ENCODE measurements at regions not wholly inside any gene's neighbourhood (a gene's known extent, or its start where the extent isn't known, plus 50 kb on each side); places are given as distances from the start of the nearest gene placed in this dataset.
"Not testable (repeated sequence)": the region's sequence is repeated elsewhere in the genome, so short reads cannot be mapped to it uniquely, and the experiment has no call there.

DNA sequence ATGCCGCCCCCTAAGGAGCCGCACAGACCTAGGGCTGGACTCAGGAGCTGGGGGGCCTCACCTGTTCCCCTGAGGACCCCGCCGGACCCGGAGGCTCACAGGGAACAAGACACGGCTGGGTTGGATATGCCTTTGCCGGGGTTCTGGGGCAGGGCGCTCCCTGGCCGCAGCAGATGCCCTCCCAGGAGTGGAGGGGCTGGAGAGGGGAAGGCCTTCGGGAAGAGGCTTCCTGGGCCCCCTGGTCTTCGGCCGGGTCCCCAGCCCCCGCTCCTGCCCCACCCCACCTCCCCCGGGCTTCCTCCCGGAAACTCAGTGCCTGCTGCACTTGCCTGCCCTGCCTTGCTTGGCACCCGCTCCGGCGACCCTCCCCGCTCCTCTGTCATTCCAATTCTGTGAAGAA is 91.6 kb downstream of the LACC1 start:
- FAIRE-seq; DNase-seq (ENCODE audit: insufficient read length, low spot score): not testable (repeated sequence)

GRCh38 chr13:43977911-43978310 is 98.2 kb downstream of the LACC1 start:
- no peak for FAIRE-seq
- TF ChIP-seq POLR2A (IDR thresholded peaks at IDR 0.05; ENCODE audit: low read depth, low read length) (no peak), SPI1 (IDR thresholded peaks at IDR 0.05; ENCODE audit: low read depth, low read length) (no peak), POU2F2 (IDR thresholded peaks at IDR 0.05; ENCODE audit: low read depth, low read length) (no peak), POLR2AphosphoS5 (IDR thresholded peaks at IDR 0.05; ENCODE audit: low read depth, low read length) (no peak)
- no peak for DNase-seq (ENCODE audit: insufficient read length, low spot score)

DNA sequence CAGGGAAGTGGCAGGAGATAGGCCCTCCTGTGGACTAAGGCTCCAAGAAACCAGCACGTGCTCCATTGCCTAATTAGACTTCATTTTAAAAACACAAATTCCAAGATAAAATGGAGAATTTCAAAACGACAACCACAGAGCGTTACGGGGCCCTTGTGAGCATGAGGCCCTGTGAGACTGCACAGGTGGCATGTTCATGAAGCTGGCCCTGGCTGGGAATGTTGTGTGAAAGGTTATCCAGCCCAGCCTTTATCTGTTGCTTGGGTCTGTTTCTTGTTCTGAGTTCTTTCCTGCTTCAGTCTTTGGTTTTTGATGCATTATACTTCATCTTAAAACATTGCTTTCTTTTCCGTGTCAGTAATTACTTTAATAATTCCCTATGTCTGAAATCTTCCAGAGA is 99.0 kb downstream of the LACC1 start:
- TF ChIP-seq PAX5 (IDR thresholded peaks at IDR 0.05; ENCODE audit: insufficient read depth, low read length, severe bottlenecking) = no peak
- FAIRE-seq = no peak
- no peak for DNase-seq (ENCODE audit: insufficient read length, low spot score)

DNA sequence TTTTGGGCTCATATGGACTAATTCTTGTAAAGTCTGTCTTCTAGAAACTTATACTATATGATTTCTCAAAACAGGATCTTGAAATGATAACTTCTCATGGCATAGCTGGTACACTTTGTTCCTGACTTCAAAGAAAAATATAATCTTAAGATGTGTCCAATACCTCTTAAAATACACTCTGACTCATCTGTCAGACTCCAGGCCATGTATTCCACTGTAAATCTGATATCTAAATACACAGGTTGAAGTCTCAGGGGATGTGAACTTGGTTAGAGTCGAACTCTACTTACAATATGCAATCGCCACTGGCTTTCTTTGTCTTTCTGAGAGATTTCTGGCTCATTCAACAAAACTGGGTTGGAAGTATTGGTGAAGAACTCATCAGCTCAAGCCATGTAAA is 99.8 kb downstream of the LACC1 start:
- no peak for FAIRE-seq
- no peak for DNase-seq (ENCODE audit: insufficient read length, low spot score)
- no peak for TF ChIP-seq POU2F2 (IDR thresholded peaks at IDR 0.05; ENCODE audit: low read depth, low read length)
- TF ChIP-seq POLR2A (IDR thresholded peaks at IDR 0.05; ENCODE audit: low read depth, low read length) = no peak
- no peak for TF ChIP-seq POLR2AphosphoS5 (IDR thresholded peaks at IDR 0.05; ENCODE audit: low read depth, low read length)
- TF ChIP-seq PAX5 (IDR thresholded peaks at IDR 0.05; ENCODE audit: insufficient read depth, low read length, severe bottlenecking) = no peak
- TF ChIP-seq TAF1 (IDR thresholded peaks at IDR 0.05; ENCODE audit: low read depth, low read length) = no peak
- no peak for TF ChIP-seq SPI1 (IDR thresholded peaks at IDR 0.05; ENCODE audit: low read depth, low read length)

DNA sequence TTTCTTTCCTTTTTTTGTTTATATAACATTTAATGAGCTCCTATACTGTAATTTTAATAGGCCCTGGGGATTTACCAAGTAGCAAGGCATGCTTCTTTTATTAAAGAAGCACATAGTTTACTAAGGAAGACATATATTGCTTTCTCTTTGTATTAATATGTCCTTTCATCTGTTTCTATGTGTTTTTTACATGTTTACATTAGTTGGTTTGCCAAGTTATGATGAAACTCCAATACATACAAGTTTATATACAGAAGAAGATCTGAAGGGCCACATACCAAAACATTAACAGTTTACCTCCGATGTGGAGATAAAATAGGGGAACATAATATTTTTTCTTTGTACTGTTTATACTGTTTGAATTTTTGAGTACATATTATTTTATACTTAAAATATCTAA is 100.9 kb downstream of the LACC1 start:
- FAIRE-seq = no peak
- DNase-seq (ENCODE audit: insufficient read length, low spot score) = no peak
- TF ChIP-seq POLR2AphosphoS5 (IDR thresholded peaks at IDR 0.05; ENCODE audit: low read depth, low read length) (no peak), PAX5 (IDR thresholded peaks at IDR 0.05; ENCODE audit: insufficient read depth, low read length, severe bottlenecking) (no peak), POLR2A (IDR thresholded peaks at IDR 0.05; ENCODE audit: low read depth, low read length) (no peak), POU2F2 (IDR thresholded peaks at IDR 0.05; ENCODE audit: low read depth, low read length) (no peak), TAF1 (IDR thresholded peaks at IDR 0.05; ENCODE audit: low read depth, low read length) (no peak), SPI1 (IDR thresholded peaks at IDR 0.05; ENCODE audit: low read depth, low read length) (no peak)

- no peak for DNase-seq (ENCODE audit: insufficient read length, low spot score)
- no peak for FAIRE-seq
- no peak for TF ChIP-seq POU2F2 (IDR thresholded peaks at IDR 0.05; ENCODE audit: low read depth, low read length)
- TF ChIP-seq SPI1 (IDR thresholded peaks at IDR 0.05; ENCODE audit: low read depth, low read length) = no peak
- no peak for TF ChIP-seq PAX5 (IDR thresholded peaks at IDR 0.05; ENCODE audit: insufficient read depth, low read length, severe bottlenecking)
- TF ChIP-seq TAF1 (IDR thresholded peaks at IDR 0.05; ENCODE audit: low read depth, low read length) = no peak
- TF ChIP-seq POLR2A (IDR thresholded peaks at IDR 0.05; ENCODE audit: low read depth, low read length) = no peak
- TF ChIP-seq POLR2AphosphoS5 (IDR thresholded peaks at IDR 0.05; ENCODE audit: low read depth, low read length) = no peak
Observed at GRCh38 chr13:43981091-43981490, 101.4 kb downstream of the LACC1 start.

DNA sequence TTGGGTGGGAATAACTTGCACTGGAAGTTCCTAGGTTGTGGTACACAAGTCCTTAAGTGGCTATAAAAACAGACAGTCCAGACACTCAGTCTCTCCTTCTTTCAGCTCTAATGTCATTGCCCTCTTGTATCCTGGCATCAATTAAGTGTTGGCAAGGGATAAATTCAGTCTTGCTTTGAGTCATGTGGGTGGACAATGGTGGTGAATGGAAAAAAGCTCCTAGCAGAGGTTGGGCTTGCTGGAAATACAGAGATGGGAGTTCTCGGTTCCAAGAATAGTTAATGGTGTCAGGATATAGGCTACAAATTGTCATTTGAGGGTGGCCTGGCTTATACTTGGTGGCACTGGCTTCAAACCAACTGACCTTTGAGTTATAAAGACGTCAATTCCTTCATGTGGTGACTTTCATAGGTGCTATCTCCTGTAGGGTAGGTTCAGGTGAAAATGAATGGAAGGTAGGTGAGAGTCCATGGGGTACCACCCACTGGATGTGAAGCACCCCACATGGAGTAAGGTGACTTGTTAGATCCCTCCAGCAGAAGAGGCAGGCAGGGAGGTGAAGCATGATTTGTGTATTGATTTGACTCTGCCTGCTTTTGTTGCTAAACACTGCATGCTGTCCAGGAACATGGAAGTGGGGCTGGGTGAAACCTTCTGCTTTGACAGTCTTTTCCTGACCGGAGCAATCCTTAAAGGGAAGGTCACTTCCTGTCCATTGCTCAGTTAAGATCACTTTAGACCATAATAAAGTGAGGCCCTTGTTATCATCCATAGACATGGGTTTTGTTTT is 102.0 kb downstream of the LACC1 start:
- no peak for TF ChIP-seq POLR2A (IDR thresholded peaks at IDR 0.05; ENCODE audit: low read depth, low read length)
- no peak for TF ChIP-seq POU2F2 (IDR thresholded peaks at IDR 0.05; ENCODE audit: low read depth, low read length)
- no peak for TF ChIP-seq POLR2AphosphoS5 (IDR thresholded peaks at IDR 0.05; ENCODE audit: low read depth, low read length)
- TF ChIP-seq SPI1 (IDR thresholded peaks at IDR 0.05; ENCODE audit: low read depth, low read length) = no peak
- TF ChIP-seq PAX5 (IDR thresholded peaks at IDR 0.05; ENCODE audit: insufficient read depth, low read length, severe bottlenecking) = no peak
- no peak for TF ChIP-seq TAF1 (IDR thresholded peaks at IDR 0.05; ENCODE audit: low read depth, low read length)
- no peak for DNase-seq (ENCODE audit: insufficient read length, low spot score)
- no peak for FAIRE-seq

GRCh38 chr13:43983373-43983772 is 103.7 kb downstream of the LACC1 start:
- FAIRE-seq (no peak), DNase-seq (ENCODE audit: insufficient read length, low spot score) (no peak)
- TF ChIP-seq SPI1 (IDR thresholded peaks at IDR 0.05; ENCODE audit: low read depth, low read length) (no peak), POLR2AphosphoS5 (IDR thresholded peaks at IDR 0.05; ENCODE audit: low read depth, low read length) (no peak), POLR2A (IDR thresholded peaks at IDR 0.05; ENCODE audit: low read depth, low read length) (no peak), TAF1 (IDR thresholded peaks at IDR 0.05; ENCODE audit: low read depth, low read length) (no peak), PAX5 (IDR thresholded peaks at IDR 0.05; ENCODE audit: insufficient read depth, low read length, severe bottlenecking) (no peak), POU2F2 (IDR thresholded peaks at IDR 0.05; ENCODE audit: low read depth, low read length) (no peak)

- no peak for FAIRE-seq
- no peak for TF ChIP-seq POLR2AphosphoS5 (IDR thresholded peaks at IDR 0.05; ENCODE audit: low read depth, low read length)
- TF ChIP-seq SPI1 (IDR thresholded peaks at IDR 0.05; ENCODE audit: low read depth, low read length) = no peak
- DNase-seq (ENCODE audit: insufficient read length, low spot score) = no peak
Observed at GRCh38 chr13:43984292-43984691, 104.6 kb downstream of the LACC1 start.

DNA sequence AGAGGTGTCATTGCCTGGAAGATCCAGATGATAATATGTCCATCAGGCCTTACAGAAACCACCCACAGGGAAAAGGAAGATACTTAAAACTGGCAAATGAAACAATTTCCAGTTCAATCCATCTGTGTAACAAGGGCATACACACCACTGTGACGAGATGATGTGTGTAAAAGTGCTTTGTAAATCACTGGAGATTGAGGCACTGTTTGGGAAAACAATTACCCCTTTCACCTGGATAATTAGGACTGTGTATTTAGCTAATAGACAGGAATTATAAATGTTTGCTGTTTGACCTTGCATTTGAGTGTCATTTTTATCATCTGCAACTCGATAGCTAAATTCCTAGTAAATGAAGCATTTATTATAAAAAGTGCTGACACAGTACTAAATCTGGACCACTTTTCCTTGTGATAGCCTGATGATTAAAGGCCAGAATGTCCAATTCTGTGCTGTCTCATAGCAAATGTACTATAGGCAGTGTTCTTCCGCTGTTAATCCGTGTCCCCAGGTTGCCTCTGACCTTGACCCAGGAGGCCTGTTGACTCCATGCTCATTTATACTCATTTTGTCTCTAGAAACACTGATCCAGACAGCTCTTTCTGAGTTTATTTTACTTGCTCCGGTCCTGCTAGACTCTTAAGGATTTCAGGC is 105.8 kb downstream of the LACC1 start:
- TF ChIP-seq TAF1 (IDR thresholded peaks at IDR 0.05; ENCODE audit: low read depth, low read length) (no peak), POLR2A (IDR thresholded peaks at IDR 0.05; ENCODE audit: low read depth, low read length) (no peak), POLR2AphosphoS5 (IDR thresholded peaks at IDR 0.05; ENCODE audit: low read depth, low read length) (no peak), SPI1 (IDR thresholded peaks at IDR 0.05; ENCODE audit: low read depth, low read length) (no peak), PAX5 (IDR thresholded peaks at IDR 0.05; ENCODE audit: insufficient read depth, low read length, severe bottlenecking) (no peak), POU2F2 (IDR thresholded peaks at IDR 0.05; ENCODE audit: low read depth, low read length) (no peak)
- FAIRE-seq (no peak), DNase-seq (ENCODE audit: insufficient read length, low spot score) (no peak)
